Testis (tissue), 2 donors: ENCODE measurements at regions not wholly inside any gene's neighbourhood (a gene's known extent, or its start where the extent isn't known, plus 50 kb on each side); places are given as distances from the start of the nearest gene placed in this dataset.

Source experiments
- DNase-seq: peaks from one replicate; pipeline ENCODE4 v3.0.0-alpha.2; 2019
- H3K27ac ChIP-seq, 2 donors: fragments of 200-600 bp; sonication (generic); one replicate each; pipeline ENCODE4 v1.5.1; 2019
- H3K27me3 ChIP-seq: fragments of 200-600 bp; sonication (generic); one replicate; pipeline ENCODE4 v1.5.1; 2019
- H3K36me3 ChIP-seq: fragments of 200-600 bp; sonication (generic); one replicate; pipeline ENCODE4 v1.5.1; 2017; ENCODE audit warnings: low read depth; ENCODE audit errors: missing control alignments
- H3K4me1 ChIP-seq: fragments of 200-600 bp; sonication (generic); one replicate; pipeline ENCODE4 v1.5.1; 2019
- H3K4me3 ChIP-seq, 2 donors: fragments of 200-600 bp; sonication (generic); one replicate each; pipeline ENCODE4 v1.5.1; 2017 to 2019
- H3K9me3 ChIP-seq: fragments of 200-600 bp; sonication (generic); one replicate; pipeline ENCODE4 v1.5.1; 2017
- POLR2A ChIP-seq: fragments of 450-650 bp; IDR thresholded peaks from one replicate; pipeline ENCODE4 v1.6.1; 2017; ENCODE audit warnings: antibody characterized with exemption, mild to moderate bottlenecking, moderate library complexity
- WGBS, 2 donors: methylation state at CpG; one replicate each; pipeline ENCODE4 v1.1.5; 2018; 5-methylcytosine and 5-hydroxymethylcytosine counted together
- intact Hi-C: fragments of 100-400 bp; cut with DNase I; formaldehyde crosslinking; loops from one replicate; pipeline ENCODE4 v1.15.1; 2023; ENCODE audit warnings: low total_unique reads
- TF ChIP-seq, protein P1 (sequence below), 3 experiments: fragments of 450-650 bp in 2 of 3; fragments of 200-600 bp in 1 of 3; sonication (generic) in 1 of 3; IDR thresholded peaks; one replicate each; pipeline ENCODE4 v1.5.1; 2016 to 2019; ENCODE audit warnings: antibody characterized with exemption in 3 of 3, mild to moderate bottlenecking in 2 of 3, moderate library complexity in 1 of 3

DNA sequence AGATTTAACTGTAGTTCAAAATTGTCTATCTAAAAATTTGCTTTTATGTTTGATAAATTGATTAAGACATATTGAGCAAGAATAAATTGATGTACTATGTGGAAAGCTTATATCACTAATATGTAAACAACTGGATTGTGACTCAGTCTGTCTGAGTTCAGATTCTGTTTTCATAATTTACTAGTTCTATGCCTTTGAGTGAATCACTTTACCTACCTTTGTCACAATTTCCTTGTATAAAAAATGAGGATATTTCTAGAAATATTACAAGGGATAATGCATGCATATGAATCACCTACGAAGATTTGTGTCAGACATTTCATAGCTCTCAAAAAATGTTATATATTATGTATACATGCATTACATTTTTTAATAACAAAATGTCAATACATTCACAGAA lies 245.1 kb upstream of the ZWINT start:
- no peaks in the 10 kb centered on the region for H3K27me3 ChIP-seq
- DNase-seq: no peak
- H3K36me3 ChIP-seq: no peaks in the 10 kb centered on the region
- H3K4me3 ChIP-seq: no peak overlapping the region
- intact Hi-C loops: no loop called here
- WGBS, 2 donors: 85 to 89% methylated on average over 1 of the region's 1 CpG
- H3K27ac ChIP-seq: no peak overlapping the region
- TF ChIP-seq, protein P1, sequence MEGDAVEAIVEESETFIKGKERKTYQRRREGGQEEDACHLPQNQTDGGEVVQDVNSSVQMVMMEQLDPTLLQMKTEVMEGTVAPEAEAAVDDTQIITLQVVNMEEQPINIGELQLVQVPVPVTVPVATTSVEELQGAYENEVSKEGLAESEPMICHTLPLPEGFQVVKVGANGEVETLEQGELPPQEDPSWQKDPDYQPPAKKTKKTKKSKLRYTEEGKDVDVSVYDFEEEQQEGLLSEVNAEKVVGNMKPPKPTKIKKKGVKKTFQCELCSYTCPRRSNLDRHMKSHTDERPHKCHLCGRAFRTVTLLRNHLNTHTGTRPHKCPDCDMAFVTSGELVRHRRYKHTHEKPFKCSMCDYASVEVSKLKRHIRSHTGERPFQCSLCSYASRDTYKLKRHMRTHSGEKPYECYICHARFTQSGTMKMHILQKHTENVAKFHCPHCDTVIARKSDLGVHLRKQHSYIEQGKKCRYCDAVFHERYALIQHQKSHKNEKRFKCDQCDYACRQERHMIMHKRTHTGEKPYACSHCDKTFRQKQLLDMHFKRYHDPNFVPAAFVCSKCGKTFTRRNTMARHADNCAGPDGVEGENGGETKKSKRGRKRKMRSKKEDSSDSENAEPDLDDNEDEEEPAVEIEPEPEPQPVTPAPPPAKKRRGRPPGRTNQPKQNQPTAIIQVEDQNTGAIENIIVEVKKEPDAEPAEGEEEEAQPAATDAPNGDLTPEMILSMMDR (IDR thresholded peaks at IDR 0.05): no peak
- TF ChIP-seq POLR2A: no peak
- H3K9me3 ChIP-seq: no peaks in the 10 kb centered on the region
- no peaks in the 10 kb centered on the region for H3K4me1 ChIP-seq

DNA sequence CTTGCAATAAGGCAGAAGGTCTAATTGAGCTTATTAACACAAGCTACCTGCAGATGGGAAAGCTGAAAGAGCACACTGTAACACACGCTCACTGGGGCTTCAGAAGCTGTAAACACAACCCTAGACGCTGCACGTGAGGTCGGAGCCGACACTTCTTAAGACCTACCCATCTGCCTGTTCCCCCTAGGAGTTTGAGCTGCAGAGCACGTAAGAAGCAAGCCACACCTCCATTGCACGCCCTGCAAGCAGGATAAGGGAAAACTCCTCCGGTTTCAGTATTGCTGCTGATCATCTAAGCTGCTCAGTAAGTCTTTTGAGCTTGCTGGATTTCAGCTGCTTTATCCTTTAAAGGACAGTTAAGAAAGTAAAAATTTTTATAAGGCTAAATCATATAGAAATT lies 244.0 kb upstream of the ZWINT start:
- Histone ChIP-seq H3K27me3 (no peaks in the 10 kb centered on the region), H3K27ac (no peak overlapping the region), H3K36me3 (no peaks in the 10 kb centered on the region), H3K9me3 (no peaks in the 10 kb centered on the region), H3K4me3 (peak overlapping the region in 1 of 2 donors; percentile 2), H3K4me1 (no peaks in the 10 kb centered on the region)
- intact Hi-C loops: no loop called here
- no peak for DNase-seq
- TF ChIP-seq, protein P1 (IDR thresholded peaks at IDR 0.05): no peak
- no peak for TF ChIP-seq POLR2A
- 4 to 6% methylated on average over 8 of the region's 8 CpGs for WGBS, 2 donors

DNA sequence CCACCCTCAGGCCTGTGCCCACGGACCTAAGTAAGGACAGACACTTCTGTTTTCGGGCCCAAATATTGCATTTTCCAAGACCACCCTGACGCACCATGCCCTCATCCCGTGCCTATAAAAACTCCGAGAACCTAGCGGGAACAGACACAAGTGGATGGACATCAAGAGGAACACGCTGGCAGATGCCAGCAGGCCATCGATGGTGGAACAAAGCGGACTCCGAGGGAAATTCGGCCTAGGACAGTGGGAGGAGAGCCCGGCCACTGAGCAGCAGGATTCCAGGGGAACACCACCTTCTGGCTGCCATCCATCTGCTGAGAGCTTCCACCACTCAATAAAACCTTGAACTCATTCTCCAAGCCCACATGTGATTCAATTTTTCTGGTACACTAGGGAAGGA lies 243.6 kb upstream of the ZWINT start:
- TF ChIP-seq, protein P1 (IDR thresholded peaks at IDR 0.05): no peak
- TF ChIP-seq POLR2A: no peak
- Histone ChIP-seq H3K36me3 (no peaks in the 10 kb centered on the region), H3K9me3 (no peaks in the 10 kb centered on the region), H3K4me1 (no peaks in the 10 kb centered on the region), H3K27me3 (no peaks in the 10 kb centered on the region), H3K4me3 (peak overlapping the region in 1 of 2 donors; percentile 2), H3K27ac (no peak overlapping the region)
- DNase-seq: no peak
- WGBS, 2 donors: 56 to 67% methylated on average over 6 to 12 of the region's 12 CpGs
- intact Hi-C loops: no loop called here

DNA sequence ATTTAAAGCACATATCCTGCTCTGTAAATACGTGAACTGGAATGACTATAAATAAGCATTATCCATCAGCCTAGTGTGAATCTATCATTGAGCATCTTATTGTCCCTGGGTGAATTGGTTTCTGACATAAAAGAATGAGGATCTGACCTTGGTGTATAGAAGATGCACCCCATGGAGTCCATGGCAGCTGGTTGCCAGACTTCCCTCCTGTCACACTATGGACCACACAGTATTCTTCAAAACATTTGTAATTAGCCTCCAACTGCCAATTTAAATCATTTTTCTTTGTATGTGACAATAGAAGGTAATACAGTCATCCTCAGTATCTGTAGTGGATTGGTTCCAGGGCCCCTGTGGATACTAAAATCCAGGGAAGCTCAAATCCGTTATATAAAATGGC lies 238.1 kb upstream of the ZWINT start:
- no peaks in the 10 kb centered on the region for H3K27me3 ChIP-seq
- intact Hi-C loops: no loop called here
- no peak overlapping the region for H3K4me3 ChIP-seq
- no peak overlapping the region for H3K27ac ChIP-seq
- H3K36me3 ChIP-seq: no peaks in the 10 kb centered on the region
- 84 to 91% methylated on average over 2 of the region's 2 CpGs for WGBS, 2 donors
- DNase-seq: no peak
- no peaks in the 10 kb centered on the region for H3K4me1 ChIP-seq
- no peak for TF ChIP-seq POLR2A
- TF ChIP-seq, protein P1 (IDR thresholded peaks at IDR 0.05): no peak
- no peaks in the 10 kb centered on the region for H3K9me3 ChIP-seq

DNA sequence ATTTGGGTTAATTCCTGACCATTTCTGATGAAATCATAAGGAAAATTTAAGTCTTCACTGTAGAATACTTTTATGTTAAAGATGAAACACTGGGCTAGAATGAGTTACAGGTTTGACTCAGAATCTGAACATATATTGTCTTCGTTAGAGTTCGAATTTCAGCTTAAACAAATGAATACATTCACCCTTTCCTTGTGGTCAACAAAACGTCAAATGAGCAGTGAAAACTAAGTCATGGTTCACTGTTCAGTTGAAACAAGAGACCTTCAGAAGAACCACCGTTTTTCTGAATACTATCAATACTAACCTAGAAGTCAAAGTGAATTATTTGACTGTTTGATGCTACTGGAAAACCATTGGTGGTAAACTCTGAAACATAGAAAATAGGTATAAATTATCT lies 235.2 kb upstream of the ZWINT start:
- H3K27me3 ChIP-seq: no peaks in the 10 kb centered on the region
- no peaks in the 10 kb centered on the region for H3K9me3 ChIP-seq
- no peak for DNase-seq
- H3K27ac ChIP-seq: no peak overlapping the region
- intact Hi-C loops: no loop called here
- H3K4me1 ChIP-seq: no peaks in the 10 kb centered on the region
- no peaks in the 10 kb centered on the region for H3K36me3 ChIP-seq
- H3K4me3 ChIP-seq: no peak overlapping the region
- TF ChIP-seq, protein P1 (IDR thresholded peaks at IDR 0.05): no peak
- TF ChIP-seq POLR2A: no peak
- WGBS, 2 donors: 67 to 77% methylated on average over 4 of the region's 4 CpGs
